HepG2 (cell line): ENCODE measurements at regions not wholly inside any gene's neighbourhood (a gene's known extent, or its start where the extent isn't known, plus 50 kb on each side); places are given as distances from the start of the nearest gene placed in this dataset.
"Not testable (repeated sequence)": the region's sequence is repeated elsewhere in the genome, so short reads cannot be mapped to it uniquely, and the experiment has no call there.

Source experiments
- ATAC-seq: fragments of 200-7000 bp; cut with Tn5 transposase; 3 replicates; pipeline ENCODE4 v1.9.1; 2020; ENCODE audit warnings: mild to moderate bottlenecking, moderate library complexity
- BruUV-seq: library from RNA; stranded (reverse); fragments of 400-500 nt; replicated peaks from 2 replicates; lab custom pipeline; 2021; lab: Mats Ljungman, UMichigan
- CTCF ChIA-PET: fragments of 300-600 bp; formaldehyde crosslinking; extraction: SDS; loops from one replicate; lab custom pipeline; 2021; ENCODE audit warnings: low total read pairs, inconsistent platforms, low intra/inter-chr PET ratio; lab: Yijun Ruan, JAX
- POLR2A ChIA-PET: fragments of 350-600 bp; sonication (Branson Sonifier 250); formaldehyde crosslinking; loops from one replicate; lab custom pipeline; 2020; ENCODE audit warnings: antibody characterized with exemption, inconsistent platforms; lab: Yijun Ruan, JAX
- DNase-seq: peaks from one replicate; pipeline ENCODE4 v3.0.0-alpha.2; 2015; ENCODE audit warnings: low spot score
- FAIRE-seq: peaks from 3 replicates; lab custom pipeline; 2011; peaks lifted over from hg19 to GRCh38; lab: Jason Lieb, UNC
- H2AFZ ChIP-seq: one replicate; pipeline ENCODE4 v1.6.1; 2011; ENCODE audit warnings: low read length, inconsistent platforms
- H3K27ac ChIP-seq: fragments of 300-600 bp; 3 replicates; pipeline ENCODE4 v1.8.0; 2011; ENCODE audit warnings: mixed run types, mild to moderate bottlenecking, mixed read lengths, low read length, inconsistent platforms; ENCODE audit not compliant: insufficient read depth; ENCODE audit errors: extremely low read length
- H3K27me3 ChIP-seq, 2 experiments: fragments of 200-600 bp in 1 of 2; 2 replicates in 1 of 2; 3 replicates in 1 of 2; pipeline versions ENCODE4 v1.6.0 to v1.8.0; 2011; ENCODE audit warnings: low read length in 2 of 2, mild to moderate bottlenecking in 2 of 2, moderate library complexity in 2 of 2, inconsistent platforms in 1 of 2; ENCODE audit not compliant: insufficient read depth in 2 of 2, control insufficient read depth in 1 of 2
- H3K36me3 ChIP-seq, 2 experiments: fragments of 200-600 bp in 1 of 2; replicated peaks in 1 of 2; 2 replicates in 1 of 2; 3 replicates in 1 of 2; pipeline versions ENCODE4 v1.5.1 to v1.8.0; 2011; ENCODE audit warnings: low read length in 2 of 2, inconsistent platforms in 1 of 2; ENCODE audit not compliant: insufficient read depth in 2 of 2, control insufficient read depth in 1 of 2
- H3K4me1 ChIP-seq: 2 replicates; pipeline ENCODE4 v1.5.1; 2012; ENCODE audit warnings: low read length, inconsistent platforms; ENCODE audit not compliant: insufficient read depth
- H3K4me2 ChIP-seq: 2 replicates; pipeline ENCODE4 v1.6.0; 2011; ENCODE audit warnings: low read depth, low read length, inconsistent platforms
- H3K4me3 ChIP-seq, 3 experiments: fragments of 200-600 bp in 1 of 3; sonication (generic), shearing (Covaris generic) in 1 of 3; replicated peaks in 1 of 3; 2 replicates each; pipeline ENCODE4 v1.5.1; 2011 to 2016; ENCODE audit warnings: low read length in 3 of 3, inconsistent platforms in 2 of 3, low read depth in 2 of 3, mild to moderate bottlenecking in 2 of 3, control low read depth in 1 of 3, mixed read lengths in 1 of 3; ENCODE audit not compliant: insufficient read depth in 1 of 3
- H3K79me2 ChIP-seq: one replicate; pipeline ENCODE4 v1.6.1; 2011; ENCODE audit warnings: low read length, inconsistent platforms; ENCODE audit not compliant: insufficient read depth
- H3K9ac ChIP-seq: 2 replicates; pipeline ENCODE4 v1.6.0; 2011; ENCODE audit warnings: mild to moderate bottlenecking, low read depth, low read length, inconsistent platforms; ENCODE audit not compliant: insufficient read depth
- H3K9me3 ChIP-seq: 2 replicates; pipeline ENCODE4 v1.5.1; 2012; ENCODE audit warnings: mild to moderate bottlenecking, low read length
- H4K20me1 ChIP-seq: 2 replicates; pipeline ENCODE4 v1.6.0; 2011; ENCODE audit warnings: inconsistent platforms, mild to moderate bottlenecking, low read length, moderate library complexity; ENCODE audit not compliant: insufficient read depth
- WGBS: methylation state at CpG from one replicate; pipeline ENCODE4 v1.1.6; 2017; ENCODE audit warnings: low lambda C conversion rate; 5-methylcytosine and 5-hydroxymethylcytosine counted together
- in situ Hi-C: cut with HindIII; loops from 2 replicates; pipeline ENCODE4 v1.10.0; 2017; ENCODE audit warnings: low pct_unique_long_range_greater_than_20kb; ENCODE audit not compliant: extremely low pct_ligation_motif_present
- intact Hi-C: fragments of 100-400 bp; cut with micrococcal nuclease; formaldehyde crosslinking; loops from one replicate; pipeline ENCODE4 v1.10.0; 2022; ENCODE audit not compliant: unreplicated experiment

- FAIRE-seq, DNase-seq, ATAC-seq, H3K4me2 ChIP-seq, H3K9ac ChIP-seq, BruUV-seq, POLR2A ChIA-PET, H3K9me3 ChIP-seq, H3K36me3 ChIP-seq, in situ Hi-C loops, H3K4me3 ChIP-seq, intact Hi-C loops, H3K27me3 ChIP-seq, CTCF ChIA-PET, H2AFZ ChIP-seq, H3K79me2 ChIP-seq, H3K27ac ChIP-seq, H3K4me1 ChIP-seq, H4K20me1 ChIP-seq: not testable (repeated sequence)
- WGBS, result 100% methylated on average over 1 of the region's 5 CpGs
These were observed 110.1 kb downstream of the ZNF267 start for GRCh38 chr16:31983666-31984065.

- H3K36me3 ChIP-seq, H3K4me2 ChIP-seq, BruUV-seq, H3K9me3 ChIP-seq, DNase-seq, H3K4me3 ChIP-seq, intact Hi-C loops, FAIRE-seq, in situ Hi-C loops, H3K27me3 ChIP-seq, POLR2A ChIA-PET, H3K9ac ChIP-seq, H2AFZ ChIP-seq, H3K27ac ChIP-seq, H3K79me2 ChIP-seq, H3K4me1 ChIP-seq, CTCF ChIA-PET, H4K20me1 ChIP-seq: not testable (repeated sequence)
- 35% methylated on average over 4 of the region's 6 CpGs for WGBS
- peak; percentile 45; the same call in 2 of the 3 replicates for ATAC-seq
These were observed 113.3 kb downstream of the ZNF267 start for GRCh38 chr16:31986895-31987294.
